ENCODE measurements at regions not wholly inside any gene's neighbourhood (a gene's known extent, or its start where the extent isn't known, plus 50 kb on each side); places are given as distances from the start of the nearest gene placed in this dataset.

- CTCF ChIA-PET (ENCODE audit: unreplicated experiment): no interaction called here
- BruUV-seq (replicated peaks): no TSS peak
- H3K9me2 ChIP-seq (ENCODE audit: insufficient read depth, low read length): no peaks in the 10 kb centered on the region
These were observed 420.4 kb downstream of the HTR7 start for GRCh38 chr10:90437452-90437851.

GRCh38 chr10:90440870-90441269, 417.0 kb downstream of the HTR7 start:
- no peak overlapping the region for H2AFZ ChIP-seq (ENCODE audit: low read length)
- H4K20me1 ChIP-seq (ENCODE audit: insufficient read depth, low read length): no peaks in the 10 kb centered on the region
- intact Hi-C loops (cut with micrococcal nuclease; ENCODE audit: unreplicated experiment): no loop called here

More at GRCh38 chr10:90437452-90437851, 420.4 kb downstream of the HTR7 start:
- no peak overlapping the region for H3K4me2 ChIP-seq (ENCODE audit: low read length)
- H3K27ac ChIP-seq (ENCODE audit: low read depth, low read length, poor library complexity, severe bottlenecking): no peak overlapping the region
- POLR2A ChIA-PET: interaction anchor here (0.5 kb wide), 1 partner anchor 289 kb away, joined by 3 read pairs; no protein-coding TSS in a partner anchor
- no peak for DNase-seq (ENCODE audit: low spot score)
- H3K4me1 ChIP-seq (ENCODE audit: insufficient read depth, low read length, poor library complexity, severe bottlenecking): no peaks in the 10 kb centered on the region
- no peaks in the 10 kb centered on the region for H4K20me1 ChIP-seq (ENCODE audit: insufficient read depth, low read length)
- no peaks in the 10 kb centered on the region for H3K79me2 ChIP-seq (ENCODE audit: insufficient read depth, low read depth, low read length)
- no peak overlapping the region for H3K4me3 ChIP-seq (ENCODE audit: low read depth, low read length, poor library complexity, severe bottlenecking)
- H2AFZ ChIP-seq (ENCODE audit: low read length): no peak overlapping the region
- TF ChIP-seq EZH2phosphoT487 (IDR thresholded peaks at IDR 0.05; ENCODE audit: borderline replicate concordance, low read depth, low read length) (no peak), CTCF (conservative IDR thresholded peaks at IDR 0.05; ENCODE audit: low read length) (no peak)
- H3K36me3 ChIP-seq (ENCODE audit: insufficient read depth, low read length): no peaks in the 10 kb centered on the region
- no peaks in the 10 kb centered on the region for H3K9me3 ChIP-seq (ENCODE audit: low read length)
- intact Hi-C loops (cut with micrococcal nuclease; ENCODE audit: unreplicated experiment): no loop called here

GRCh38 chr10:90443342-90443741, 414.5 kb downstream of the HTR7 start:
- BruUV-seq (replicated peaks): no TSS peak
- CTCF ChIA-PET (ENCODE audit: unreplicated experiment): no interaction called here
- intact Hi-C loops (cut with micrococcal nuclease; ENCODE audit: unreplicated experiment): no loop called here

More at GRCh38 chr10:90440870-90441269, 417.0 kb downstream of the HTR7 start:
- no peaks in the 10 kb centered on the region for H3K9me3 ChIP-seq (ENCODE audit: low read length)
- DNase-seq (ENCODE audit: low spot score): no peak
- H3K79me2 ChIP-seq (ENCODE audit: insufficient read depth, low read depth, low read length): no peaks in the 10 kb centered on the region
- ChIA-PET POLR2A (no interaction called here), CTCF (ENCODE audit: unreplicated experiment) (no interaction called here)
- H3K36me3 ChIP-seq (ENCODE audit: insufficient read depth, low read length): no peaks in the 10 kb centered on the region
- BruUV-seq (replicated peaks): no TSS peak
- H3K27ac ChIP-seq (ENCODE audit: low read depth, low read length, poor library complexity, severe bottlenecking): no peak overlapping the region
- H3K4me2 ChIP-seq (ENCODE audit: low read length): no peak overlapping the region
- TF ChIP-seq CTCF (conservative IDR thresholded peaks at IDR 0.05; ENCODE audit: low read length) (no peak), EZH2phosphoT487 (IDR thresholded peaks at IDR 0.05; ENCODE audit: borderline replicate concordance, low read depth, low read length) (no peak)
- no peaks in the 10 kb centered on the region for H3K9me2 ChIP-seq (ENCODE audit: insufficient read depth, low read length)
- H3K4me3 ChIP-seq (ENCODE audit: low read depth, low read length, poor library complexity, severe bottlenecking): no peak overlapping the region
- H3K4me1 ChIP-seq (ENCODE audit: insufficient read depth, low read length, poor library complexity, severe bottlenecking): no peaks in the 10 kb centered on the region

More at GRCh38 chr10:90443342-90443741, 414.5 kb downstream of the HTR7 start:
- Histone ChIP-seq H3K36me3 (ENCODE audit: insufficient read depth, low read length) (no peaks in the 10 kb centered on the region), H3K79me2 (ENCODE audit: insufficient read depth, low read depth, low read length) (no peaks in the 10 kb centered on the region), H3K27ac (ENCODE audit: low read depth, low read length, poor library complexity, severe bottlenecking) (no peak overlapping the region), H2AFZ (ENCODE audit: low read length) (no peak overlapping the region), H3K9me3 (ENCODE audit: low read length) (no peaks in the 10 kb centered on the region), H3K4me1 (ENCODE audit: insufficient read depth, low read length, poor library complexity, severe bottlenecking) (no peaks in the 10 kb centered on the region), H3K9me2 (ENCODE audit: insufficient read depth, low read length) (no peaks in the 10 kb centered on the region), H4K20me1 (ENCODE audit: insufficient read depth, low read length) (no peaks in the 10 kb centered on the region), H3K4me2 (ENCODE audit: low read length) (no peak overlapping the region), H3K4me3 (ENCODE audit: low read depth, low read length, poor library complexity, severe bottlenecking) (no peak overlapping the region)
- TF ChIP-seq CTCF (conservative IDR thresholded peaks at IDR 0.05; ENCODE audit: low read length) (no peak), EZH2phosphoT487 (IDR thresholded peaks at IDR 0.05; ENCODE audit: borderline replicate concordance, low read depth, low read length) (no peak)
- POLR2A ChIA-PET: no interaction called here
- DNase-seq (ENCODE audit: low spot score): no peak

Data from OCI-LY7 (cell line).